Activated effector memory CD4-positive, alpha-beta T cell treated with anti-CD3 and anti-CD28 coated beads, Interleukin-2, amount 50 U/mL, for 16 hours (primary cell): ENCODE measurements at regions not wholly inside any gene's neighbourhood (a gene's known extent, or its start where the extent isn't known, plus 50 kb on each side); places are given as distances from the start of the nearest gene placed in this dataset.
"Not testable (repeated sequence)": the region's sequence is repeated elsewhere in the genome, so short reads cannot be mapped to it uniquely, and the experiment has no call there.

Source experiments
- DNase-seq: peaks from one replicate; pipeline ENCODE4 v3.0.0-alpha.2; 2020

DNA sequence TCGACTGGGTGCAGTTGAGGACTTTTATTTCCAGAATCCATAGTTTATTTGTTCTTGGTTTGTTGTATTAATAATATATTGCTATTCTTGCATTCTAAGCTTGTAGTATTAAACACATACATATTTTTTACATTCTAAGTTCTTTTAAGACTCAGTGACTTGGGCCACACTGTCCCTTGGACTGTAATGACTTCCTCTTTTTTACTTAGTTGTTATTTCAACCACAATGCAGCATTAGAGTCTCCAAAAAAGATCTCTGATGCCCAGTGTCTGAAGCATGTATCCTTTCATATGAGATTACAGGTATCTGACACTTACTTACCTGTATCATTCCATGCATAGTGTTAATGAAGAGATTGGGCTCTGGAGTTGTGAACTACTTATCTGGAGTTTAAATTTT lies 864.9 kb upstream of the PCDH20 start:
- no peak for DNase-seq

DNA sequence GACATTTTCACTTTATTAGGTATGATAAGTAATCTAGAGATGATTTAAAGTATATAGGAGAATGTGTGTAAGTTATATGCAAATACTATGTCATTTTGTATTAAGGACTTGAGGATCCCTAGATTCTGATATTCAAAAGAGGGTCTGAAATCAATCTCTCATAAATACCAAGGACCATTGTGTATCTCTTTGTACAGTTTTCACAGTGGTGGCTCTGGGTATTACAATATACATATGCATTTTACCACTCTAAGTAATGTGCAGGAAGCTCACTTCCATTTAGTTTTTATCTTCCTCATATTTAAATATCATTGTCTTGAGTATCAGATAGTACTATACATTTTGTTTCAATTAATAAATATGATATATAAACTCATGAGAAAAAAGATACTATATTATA lies 862.6 kb upstream of the PCDH20 start:
- no peak for DNase-seq

DNA sequence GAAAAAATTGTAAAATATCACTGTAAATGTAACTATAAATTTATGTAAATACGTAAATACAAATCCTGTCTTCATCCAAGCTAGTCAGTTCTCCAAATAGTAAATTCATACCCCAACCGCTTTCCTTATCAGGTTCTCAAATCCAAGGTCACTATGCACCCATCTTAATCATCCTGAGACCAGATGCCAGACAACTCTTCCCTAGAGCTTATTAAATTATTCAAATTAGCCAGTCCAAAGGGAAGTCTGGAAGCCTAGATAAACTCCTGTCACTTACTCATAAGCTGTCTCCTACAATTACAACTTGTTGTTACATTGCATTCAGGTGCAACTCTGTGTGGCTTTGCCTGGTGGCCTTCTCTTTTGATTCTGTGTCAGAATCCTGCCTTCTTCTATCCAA lies 836.1 kb upstream of the PCDH20 start:
- DNase-seq: no peak

- no peak for DNase-seq
Observed at GRCh38 chr13:62250501-62251201, 835.0 kb upstream of the PCDH20 start.

DNA sequence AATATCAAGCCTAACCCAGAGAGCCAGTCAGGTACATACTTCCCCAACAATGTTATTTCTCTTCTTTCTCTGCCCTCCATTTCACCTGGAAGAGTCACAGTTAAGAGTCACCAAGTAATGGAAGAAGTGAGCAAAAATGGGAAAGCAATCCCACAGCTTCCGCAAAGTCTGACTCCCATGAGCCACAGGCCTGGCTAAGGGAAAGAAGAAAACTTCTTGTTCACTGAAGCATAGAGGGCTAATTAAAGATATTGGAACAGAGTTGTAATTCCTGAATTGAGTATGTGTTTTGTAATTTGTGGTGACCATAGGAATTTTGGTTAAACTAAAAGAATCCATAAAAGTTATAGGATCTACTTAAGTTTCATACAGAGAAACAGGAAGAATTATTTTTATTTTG lies 830.9 kb upstream of the PCDH20 start:
- no peak for DNase-seq

GRCh38 chr13:62243106-62243505 lies 827.5 kb upstream of the PCDH20 start:
- DNase-seq: no peak

DNA sequence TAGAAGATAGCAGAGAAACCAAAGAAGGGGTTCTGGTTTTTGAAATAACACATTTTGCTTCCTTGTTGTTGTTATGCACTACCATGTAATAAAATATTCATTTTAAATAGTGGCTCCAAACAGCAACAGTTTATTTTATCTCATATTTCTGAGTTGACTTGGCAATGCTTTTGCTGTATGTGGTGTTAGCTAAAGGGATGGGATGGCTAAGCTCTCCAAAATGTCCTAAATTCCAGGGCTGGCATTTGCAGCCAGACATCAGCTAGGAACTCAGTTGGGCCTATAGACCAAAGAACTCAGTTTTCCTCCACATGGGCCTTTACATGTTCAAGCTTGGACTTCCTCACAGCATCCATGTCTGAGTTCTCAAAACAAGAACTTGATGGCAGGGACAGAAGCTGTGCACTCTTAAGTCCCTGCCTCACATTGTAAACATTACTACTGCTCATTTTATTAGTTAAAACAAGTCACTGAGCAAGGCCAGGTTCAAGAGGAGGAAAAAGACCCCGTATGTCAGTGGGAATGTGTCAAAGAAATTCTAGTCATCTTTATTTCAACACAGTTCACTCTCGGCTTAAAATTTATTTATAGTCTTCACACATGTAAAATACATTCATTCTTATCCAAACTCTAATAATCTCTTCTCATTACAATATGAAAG lies 819.3 kb upstream of the PCDH20 start:
- DNase-seq: no peak

GRCh38 chr13:62210951-62211350 lies 795.3 kb upstream of the PCDH20 start:
- no peak for DNase-seq

DNA sequence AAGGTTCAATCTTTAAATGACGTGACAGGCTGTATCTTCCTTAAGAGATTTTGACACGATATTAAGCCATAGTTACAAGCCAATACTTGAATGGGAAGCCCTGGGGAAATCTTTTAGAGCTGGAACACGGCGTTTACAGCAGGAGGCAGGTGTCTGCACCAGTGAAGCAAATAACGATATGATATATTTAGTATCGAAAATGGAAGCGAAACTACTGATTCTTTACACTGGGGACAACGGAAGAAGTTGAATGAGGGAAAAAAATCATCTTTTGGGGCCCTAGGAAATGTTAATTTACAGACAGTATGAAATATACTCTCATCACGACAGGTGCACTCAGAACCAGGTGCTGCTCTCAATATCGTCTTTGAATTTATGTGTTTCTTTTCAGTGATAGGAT lies 793.9 kb upstream of the PCDH20 start:
- no peak for DNase-seq

DNA sequence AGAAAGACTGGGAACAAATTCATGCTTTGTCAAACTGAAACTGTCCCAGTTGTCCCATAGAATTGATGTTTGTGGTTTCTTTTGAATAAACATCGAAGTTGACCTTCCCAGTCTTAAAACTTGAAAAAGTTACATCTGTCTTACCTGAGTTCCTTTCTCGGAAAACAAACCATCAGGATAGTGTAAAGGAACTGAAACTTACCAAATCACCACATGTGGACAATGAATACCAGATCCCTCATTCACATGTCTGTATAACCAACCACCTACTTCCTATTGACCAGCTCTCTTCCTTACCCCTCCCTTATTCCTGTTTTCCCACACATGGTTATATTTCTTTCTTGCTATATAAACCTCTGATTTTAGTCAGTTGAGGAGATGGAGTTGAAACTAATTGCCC lies 791.7 kb upstream of the PCDH20 start:
- no peak for DNase-seq

GRCh38 chr13:62206165-62206564 lies 790.5 kb upstream of the PCDH20 start:
- no peak for DNase-seq

DNA sequence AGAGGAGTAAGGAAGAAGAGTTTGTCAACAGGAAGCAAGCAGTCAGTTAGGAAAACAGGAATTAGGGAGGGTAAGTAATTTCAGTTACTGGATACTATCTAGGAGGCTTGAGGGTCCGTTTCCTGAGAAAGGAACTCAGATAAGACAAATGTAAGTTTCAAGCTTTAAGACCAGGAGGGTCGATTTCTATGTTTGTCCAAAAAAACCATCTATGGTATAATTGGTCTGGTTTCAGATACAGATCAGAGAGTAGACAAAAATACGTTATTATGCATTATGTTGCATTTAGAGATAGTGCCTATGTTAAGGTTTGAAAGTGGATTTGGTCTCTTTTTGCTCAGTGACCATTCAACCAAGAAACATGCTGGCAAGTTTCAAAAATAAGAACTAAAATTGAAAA lies 789.6 kb upstream of the PCDH20 start:
- no peak for DNase-seq

DNA sequence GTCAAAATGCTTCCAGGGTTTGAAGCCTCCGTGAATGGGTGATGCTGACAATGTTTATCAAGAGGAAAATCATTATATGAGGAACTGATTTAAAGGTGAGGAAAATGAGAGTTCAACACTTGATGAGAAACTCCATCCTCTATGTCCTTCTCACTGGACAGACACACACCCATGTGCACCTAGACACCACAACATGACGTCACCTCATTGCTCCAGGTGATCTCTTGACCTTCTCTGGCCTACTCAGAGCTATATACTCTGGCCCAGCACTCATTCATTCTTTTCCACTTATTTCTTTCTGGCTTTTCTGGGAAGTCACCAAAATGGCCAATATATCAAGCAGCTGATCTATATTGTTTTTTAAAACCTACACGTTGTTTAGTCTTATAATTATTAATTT lies 778.7 kb upstream of the PCDH20 start:
- DNase-seq: no peak

GRCh38 chr13:62193919-62194318 lies 778.3 kb upstream of the PCDH20 start:
- DNase-seq: no peak

DNA sequence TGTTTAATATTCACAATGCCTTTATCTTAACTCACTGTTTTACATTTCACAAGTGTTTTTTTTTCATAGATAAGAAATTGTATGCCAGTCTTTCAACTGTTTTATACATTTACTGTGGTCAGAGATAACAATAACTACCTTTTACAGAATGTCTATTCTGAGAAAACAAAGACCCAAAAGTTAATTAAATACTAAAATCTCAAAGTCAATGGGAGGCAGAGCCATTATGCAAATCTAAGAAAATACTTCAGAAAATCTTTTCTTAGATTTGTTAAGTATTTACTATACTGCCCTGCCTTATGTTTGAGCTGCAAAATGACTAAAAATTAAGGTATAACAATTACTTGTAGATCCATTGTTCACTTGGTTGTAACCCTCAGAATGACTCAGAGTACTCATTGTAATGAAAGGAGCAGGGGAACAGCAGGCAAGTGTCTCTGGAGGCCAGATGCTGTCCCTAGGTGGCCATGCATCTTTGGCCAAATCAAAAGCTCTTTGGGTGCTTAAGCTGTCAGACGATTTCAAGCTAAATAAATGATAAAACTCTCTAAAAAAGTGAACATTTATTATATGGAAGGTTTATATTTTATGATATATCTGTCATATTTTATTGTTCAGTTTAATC lies 770.1 kb upstream of the PCDH20 start:
- DNase-seq: no peak

- no peak for DNase-seq
Observed at GRCh38 chr13:62176051-62176450, 760.4 kb upstream of the PCDH20 start.

DNA sequence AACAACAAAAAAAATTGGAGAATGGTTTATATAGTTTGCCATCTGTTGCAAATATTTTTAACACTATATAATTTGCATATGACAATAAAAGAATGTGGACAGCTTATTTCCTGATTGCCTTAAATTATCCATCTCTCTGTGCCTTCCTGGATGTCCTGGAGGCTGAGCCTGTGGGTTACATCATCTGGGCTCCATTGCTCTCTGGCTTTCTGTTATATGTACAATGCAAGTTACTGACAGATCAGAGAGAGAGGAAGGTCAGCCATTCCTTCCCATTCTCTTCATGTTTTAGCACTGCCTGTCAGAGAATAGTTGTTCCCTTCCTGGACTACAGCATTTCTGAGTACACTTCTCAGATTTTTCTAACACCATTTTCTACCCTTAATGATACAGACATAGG lies 758.3 kb upstream of the PCDH20 start:
- no peak for DNase-seq

- no peak for DNase-seq
Observed at GRCh38 chr13:62171697-62172096, 756.0 kb upstream of the PCDH20 start.

DNA sequence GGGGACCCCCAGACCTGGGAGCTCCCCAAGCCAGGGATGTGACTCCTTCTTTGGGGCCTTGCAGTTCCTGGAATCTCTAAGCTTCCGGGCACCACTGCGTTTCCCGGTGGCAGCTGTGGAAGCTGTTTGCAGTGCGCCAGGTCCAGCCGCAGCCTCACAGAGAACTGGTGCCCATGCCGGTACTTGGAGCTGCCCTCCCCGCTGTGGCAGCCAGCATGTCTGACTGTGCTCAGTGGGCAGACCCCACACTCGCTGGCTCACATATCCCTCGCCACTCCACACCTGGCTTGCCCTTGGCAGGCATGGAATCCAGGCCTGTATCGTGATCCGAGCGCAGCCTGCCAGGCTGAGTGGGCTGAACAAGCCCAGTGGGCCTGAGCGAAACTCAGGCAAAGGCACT lies 753.2 kb upstream of the PCDH20 start:
- no peak for DNase-seq

- no peak for DNase-seq
Observed at GRCh38 chr13:62167650-62168172, 752.1 kb upstream of the PCDH20 start.

- no peak for DNase-seq
Observed at GRCh38 chr13:62162860-62163259, 747.2 kb upstream of the PCDH20 start.

DNA sequence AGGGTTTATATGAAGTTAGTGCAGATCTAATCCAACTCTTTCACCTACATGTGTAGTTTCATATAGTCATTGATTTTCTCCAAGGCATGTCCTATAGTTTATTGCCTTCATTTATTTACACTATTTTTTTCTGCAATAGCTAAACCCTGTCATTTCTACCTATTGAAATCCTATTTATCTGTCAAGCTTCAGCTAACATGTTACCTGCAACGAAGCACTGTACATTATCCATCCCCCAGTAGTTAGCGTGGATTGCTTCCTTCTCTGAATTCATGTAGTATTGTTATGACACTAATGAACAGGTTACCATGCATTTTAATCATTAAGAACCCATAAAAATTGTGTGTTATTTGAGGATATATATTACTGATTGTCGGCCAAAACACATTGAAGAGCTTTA lies 742.9 kb upstream of the PCDH20 start:
- no peak for DNase-seq

DNA sequence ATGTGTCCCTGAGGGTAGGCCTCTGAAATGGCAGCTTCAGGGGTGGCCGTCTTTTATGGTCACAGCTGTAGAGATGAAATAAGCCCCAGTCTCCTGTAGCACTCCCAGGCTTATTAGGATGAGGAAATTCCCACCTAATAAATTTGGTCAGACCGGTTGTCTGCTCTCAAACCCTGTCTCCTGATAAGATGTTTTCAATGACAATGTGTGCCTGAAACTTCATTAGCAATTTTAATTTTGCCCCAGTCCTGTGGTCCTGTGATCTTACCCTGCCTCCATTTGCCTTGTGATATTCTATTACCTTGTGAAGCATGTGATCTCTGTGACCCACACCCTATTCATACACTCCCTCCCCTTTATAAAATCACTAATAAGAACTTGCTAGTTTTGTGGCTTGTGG lies 736.1 kb upstream of the PCDH20 start:
- not testable (repeated sequence) for DNase-seq

GRCh38 chr13:62142048-62142447 lies 726.4 kb upstream of the PCDH20 start:
- DNase-seq: no peak
